Activated CD4-positive, alpha-beta T cell treated with anti-CD3 and anti-CD28 coated beads, Interleukin-2, amount 50 U/mL, for 48 hours (primary cell): ENCODE measurements at regions not wholly inside any gene's neighbourhood (a gene's known extent, or its start where the extent isn't known, plus 50 kb on each side); places are given as distances from the start of the nearest gene placed in this dataset.
A peak's percentile ranks its signal among the peaks of the same experiment; 100 is the strongest.

Source experiments
- DNase-seq, 2 experiments: peaks; one replicate each; pipeline ENCODE4 v3.0.0-alpha.2; 2020

- peak; percentile 46 to 52 for DNase-seq
These were observed 66.9 kb upstream of the DNAH5 start for GRCh38 chr5:14011089-14012020.

DNA sequence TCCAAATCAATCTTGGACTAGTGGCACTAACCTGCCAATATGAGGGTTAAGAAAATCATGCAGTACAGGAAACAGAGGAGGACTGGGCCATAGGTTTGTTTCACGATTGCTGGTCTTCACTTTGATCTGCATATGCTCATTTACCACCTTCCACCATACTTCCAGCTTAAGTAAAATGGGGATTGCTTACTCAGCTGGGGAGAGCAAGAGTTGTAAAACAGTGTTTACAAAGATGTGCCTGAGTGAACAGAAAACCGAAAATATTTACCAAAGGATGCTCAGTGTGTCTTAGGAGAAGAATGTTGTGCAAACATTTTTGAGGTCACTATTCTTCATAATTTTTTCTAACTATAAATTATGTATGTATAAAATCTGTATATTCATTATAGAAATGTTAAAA is 65.1 kb upstream of the DNAH5 start:
- DNase-seq = no peak

- no peak for DNase-seq
These were observed 64.4 kb upstream of the DNAH5 start for GRCh38 chr5:14008819-14009311.

GRCh38 chr5:14006823-14007520 is 62.5 kb upstream of the DNAH5 start:
- DNase-seq = no peak

- DNase-seq = no peak
These were observed 60.3 kb upstream of the DNAH5 start for GRCh38 chr5:14004598-14005394.

DNA sequence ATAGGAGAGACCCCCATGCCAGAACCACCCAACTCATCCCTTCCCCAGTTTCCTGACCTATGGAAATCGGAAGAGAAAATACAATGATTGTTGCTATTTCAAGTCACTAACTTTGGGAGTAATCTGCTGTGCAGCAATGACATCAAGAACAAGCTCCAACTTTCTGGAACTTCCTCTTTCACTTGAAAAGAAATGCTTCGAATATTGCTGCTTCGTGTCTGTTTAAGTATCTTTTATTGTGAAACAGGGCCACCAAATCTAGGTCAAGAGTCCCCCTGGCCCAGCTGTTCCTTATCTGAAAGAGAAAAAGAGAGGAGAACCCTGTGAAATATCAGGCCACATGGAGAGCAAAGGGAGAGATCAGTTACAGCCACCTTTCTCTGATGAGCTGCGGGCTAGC is 59.4 kb upstream of the DNAH5 start:
- no peak for DNase-seq

DNA sequence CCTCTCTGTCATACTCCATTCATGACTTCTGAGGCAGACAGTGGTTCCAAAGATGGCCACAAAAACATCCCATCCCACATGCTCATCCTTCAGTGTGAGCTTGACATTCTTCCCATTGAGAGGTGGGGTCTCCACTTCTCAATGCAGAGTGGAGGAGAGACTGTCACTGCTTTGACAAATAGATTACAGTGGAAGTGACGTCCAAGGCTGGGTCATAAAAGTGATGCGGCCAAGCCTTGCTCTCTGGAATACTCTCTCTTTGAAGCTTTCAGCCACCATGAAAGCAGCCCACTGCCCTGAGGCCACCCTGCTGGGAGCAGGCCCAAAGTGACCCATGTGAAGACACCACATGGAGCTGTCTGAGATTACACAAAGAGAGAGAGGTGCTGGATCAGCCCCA is 59.0 kb upstream of the DNAH5 start:
- DNase-seq = no peak

GRCh38 chr5:13998254-13998653 is 53.8 kb upstream of the DNAH5 start:
- no peak for DNase-seq

DNA sequence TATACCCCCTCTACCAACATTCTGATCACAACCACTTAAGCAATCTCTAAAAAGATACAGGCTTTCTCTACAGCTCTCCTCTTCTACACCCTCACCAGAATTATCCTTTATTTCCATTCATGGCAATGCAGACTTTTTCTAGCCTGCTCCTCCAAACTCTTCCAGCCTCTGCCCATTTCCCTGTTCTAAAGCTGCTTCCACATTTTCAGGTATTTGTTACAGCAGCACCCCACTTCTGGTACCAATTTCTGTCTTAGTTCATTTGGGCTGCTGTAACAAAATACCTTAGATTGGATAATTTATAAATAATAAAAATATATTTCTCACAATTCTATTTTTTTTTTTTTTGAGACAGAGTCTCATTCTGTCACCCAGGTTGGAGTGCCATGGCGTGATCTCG is 53.0 kb upstream of the DNAH5 start:
- no peak for DNase-seq

GRCh38 chr5:13994621-13995253 is 50.2 kb upstream of the DNAH5 start:
- no peak for DNase-seq
